Middle frontal gyrus (tissue), 1 donor: ENCODE measurements at regions not wholly inside any gene's neighbourhood (a gene's known extent, or its start where the extent isn't known, plus 50 kb on each side); places are given as distances from the start of the nearest gene placed in this dataset.
A peak's percentile ranks its signal among the peaks of the same experiment; 100 is the strongest.

Experiments used
- DNase-seq: peaks from one replicate; pipeline ENCODE4 v3.0.0-alpha.2; 2015; ENCODE audit warnings: low spot score; ENCODE audit errors: extremely low spot score

DNA sequence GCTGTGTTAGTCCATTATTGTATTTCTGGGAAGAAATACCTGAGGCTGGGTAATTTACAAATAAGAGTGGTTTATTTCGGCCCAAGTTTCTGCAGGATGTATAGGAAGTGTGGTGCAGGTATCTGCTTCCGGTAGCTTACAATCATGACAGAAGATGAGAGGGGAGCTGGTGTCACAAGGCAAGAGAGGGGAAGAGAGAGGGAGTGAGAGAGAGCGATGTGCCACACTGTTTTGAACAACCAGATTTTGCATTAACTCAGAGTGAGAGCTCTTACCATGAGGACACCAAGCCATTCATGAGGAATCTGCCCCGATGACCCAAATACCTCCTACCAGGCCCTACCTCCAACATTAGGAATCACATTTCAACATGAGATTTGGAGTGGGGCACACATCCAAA lies 627.6 kb upstream of the FRG1 start:
- no peak for DNase-seq

DNA sequence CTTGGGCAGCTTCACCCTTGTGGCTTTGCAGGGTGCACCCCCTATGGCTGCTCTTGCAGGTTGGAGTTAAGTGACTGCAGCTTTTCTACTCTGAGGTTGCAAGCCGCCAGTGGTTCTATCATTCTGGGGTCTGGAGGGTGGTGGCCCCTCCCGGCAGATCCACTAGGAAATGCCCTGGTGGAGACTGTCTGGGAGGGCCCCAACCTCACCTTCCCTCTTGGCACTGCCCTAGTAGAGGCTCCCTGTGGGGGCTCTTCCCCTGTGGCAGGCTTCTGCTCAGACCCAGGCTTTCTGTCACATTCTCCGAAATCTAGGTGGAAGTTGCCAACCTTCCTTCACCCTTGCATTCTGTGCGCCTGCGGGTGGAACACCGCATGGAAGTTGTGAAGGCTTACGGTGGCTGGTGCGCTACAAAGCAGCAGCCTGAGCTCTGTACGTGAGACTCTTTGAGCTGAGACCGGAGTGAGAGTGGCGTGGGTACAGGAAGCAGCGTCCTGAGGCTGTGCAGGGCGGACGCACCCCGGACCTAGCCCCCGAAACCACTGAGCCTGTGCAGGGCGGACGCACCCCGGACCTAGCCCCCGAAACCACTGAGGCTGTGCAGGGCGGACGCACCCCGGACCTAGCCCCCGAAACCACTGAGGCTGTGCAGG lies 626.7 kb upstream of the FRG1 start:
- DNase-seq: no peak

DNA sequence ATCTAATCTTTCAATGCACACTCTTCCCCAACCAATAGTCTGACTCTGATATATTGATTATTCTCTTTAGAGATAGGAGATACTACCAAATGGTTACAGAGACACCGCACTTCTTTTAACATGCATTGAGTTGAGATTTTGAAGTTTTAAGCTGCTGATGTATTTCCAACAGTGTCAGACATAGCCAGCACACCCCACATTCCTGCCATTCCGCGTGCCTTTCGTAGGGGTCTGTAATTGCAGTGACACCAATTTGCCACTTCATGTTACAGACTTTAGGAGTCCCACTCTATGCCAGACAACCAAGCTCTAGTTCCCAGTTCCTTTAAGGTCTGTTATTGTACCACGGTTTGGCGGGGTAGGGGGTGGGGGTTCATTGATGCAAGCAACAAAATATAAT lies 618.2 kb upstream of the FRG1 start:
- no peak for DNase-seq

DNA sequence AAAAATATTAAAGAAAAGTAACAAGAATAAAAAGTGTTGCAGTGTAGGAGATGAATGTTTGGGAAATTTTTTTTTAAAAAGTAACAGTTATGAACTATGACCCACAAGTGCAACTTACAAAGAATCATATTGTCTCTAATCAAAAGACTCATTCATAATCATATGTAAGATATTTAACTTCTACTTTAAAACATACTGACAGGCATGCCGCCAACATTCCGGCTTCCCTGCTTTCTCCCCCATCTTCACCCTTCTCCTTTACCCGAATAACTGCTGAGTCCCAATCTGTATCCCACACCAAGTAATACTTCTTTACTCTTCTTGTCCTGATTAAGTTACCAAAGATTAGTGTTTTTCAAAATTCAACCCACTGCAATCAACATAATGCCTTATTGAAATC lies 598.8 kb upstream of the FRG1 start:
- DNase-seq: no peak

DNA sequence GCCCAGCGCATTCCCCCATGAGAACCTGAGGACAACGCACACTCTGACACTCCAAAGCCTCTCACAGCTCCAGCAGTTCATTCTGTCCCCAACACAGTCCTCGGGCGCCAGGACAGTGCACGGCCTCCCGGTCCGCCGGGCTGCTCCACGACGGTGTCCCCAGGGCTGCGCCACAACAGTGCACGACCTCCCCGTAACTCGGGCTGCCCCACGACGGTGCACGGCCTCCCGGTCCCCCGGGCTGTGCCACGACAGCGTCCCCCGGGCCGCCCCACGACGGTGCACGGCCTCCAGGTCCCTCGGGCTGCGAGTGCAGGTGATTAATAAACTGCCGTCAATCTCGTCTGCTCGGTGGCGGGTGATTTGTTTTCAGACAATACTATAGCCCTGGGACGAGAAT lies 585.1 kb upstream of the FRG1 start:
- no peak for DNase-seq

DNA sequence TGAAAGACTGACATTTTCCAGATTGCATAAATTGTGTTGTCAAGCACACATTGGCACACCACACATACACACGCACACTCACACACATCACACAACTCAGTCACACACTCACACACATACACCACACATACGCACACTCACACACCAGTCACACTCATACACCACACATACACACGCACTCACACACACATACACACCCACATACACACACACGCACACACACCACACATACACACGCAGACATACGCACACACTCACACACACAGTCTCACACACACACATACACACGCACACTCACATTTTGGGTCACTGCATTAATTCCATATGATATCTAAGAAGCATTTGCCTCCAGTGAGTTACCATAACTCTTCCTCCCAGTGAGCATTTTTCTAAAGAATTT lies 578.3 kb upstream of the FRG1 start:
- no peak for DNase-seq

DNA sequence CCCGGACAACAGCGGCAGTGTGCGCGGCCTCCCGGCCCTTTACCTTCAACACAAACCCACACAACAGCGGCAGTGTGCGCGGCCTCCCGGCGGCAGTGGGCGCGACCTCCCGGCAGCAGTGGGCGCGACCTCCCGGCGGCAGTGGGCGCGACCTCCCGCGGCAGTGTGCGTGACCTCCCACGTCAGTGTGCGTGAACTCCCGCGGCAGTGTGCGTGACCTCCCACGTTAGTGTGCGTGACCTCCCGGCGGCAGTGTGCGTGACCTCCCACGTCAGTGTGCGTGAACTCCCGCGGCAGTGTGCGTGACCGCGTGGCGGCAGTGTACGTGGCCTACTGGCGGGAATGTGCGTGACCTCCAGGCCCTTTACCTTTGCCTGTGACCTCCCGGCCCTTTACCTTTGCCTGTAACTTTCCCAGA lies 576.6 kb upstream of the FRG1 start:
- no peak for DNase-seq

DNA sequence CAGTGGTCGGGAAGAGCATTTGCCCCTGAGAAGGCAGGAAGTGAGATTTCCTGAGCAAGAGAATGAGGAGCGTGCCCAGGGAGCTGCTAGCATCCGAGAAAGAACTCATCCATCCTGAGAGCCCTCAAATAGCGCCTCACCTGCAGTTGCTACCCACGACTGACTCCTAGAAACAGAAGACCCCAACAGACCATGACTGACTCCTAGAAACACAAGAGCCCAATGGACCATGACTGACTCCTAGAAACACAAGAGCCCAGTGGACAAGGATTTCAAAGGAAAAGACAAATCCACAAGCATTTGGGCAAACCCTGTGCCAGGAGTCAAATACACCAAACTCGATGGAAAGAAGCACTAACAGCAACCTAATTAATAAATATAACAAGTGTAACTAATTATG lies 575.2 kb upstream of the FRG1 start:
- DNase-seq: no peak

DNA sequence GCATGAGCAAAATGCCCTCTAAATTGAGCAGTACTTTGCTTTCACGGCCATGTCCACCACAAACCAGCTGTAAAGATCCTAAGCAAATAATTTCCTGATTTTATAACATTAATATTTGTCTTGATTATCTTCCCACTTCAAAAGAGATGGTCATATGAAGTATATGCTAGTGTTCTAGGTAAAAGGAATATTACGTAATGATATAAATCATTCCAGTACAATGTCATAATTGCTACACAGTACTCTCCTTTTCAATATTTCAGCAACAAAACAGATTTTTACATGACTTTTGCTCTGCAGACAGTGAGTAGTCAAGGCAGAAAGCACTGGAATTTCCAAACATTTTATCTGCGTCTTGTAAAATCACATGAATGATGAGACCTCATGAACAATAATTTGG lies 572.8 kb upstream of the FRG1 start:
- no peak for DNase-seq

DNA sequence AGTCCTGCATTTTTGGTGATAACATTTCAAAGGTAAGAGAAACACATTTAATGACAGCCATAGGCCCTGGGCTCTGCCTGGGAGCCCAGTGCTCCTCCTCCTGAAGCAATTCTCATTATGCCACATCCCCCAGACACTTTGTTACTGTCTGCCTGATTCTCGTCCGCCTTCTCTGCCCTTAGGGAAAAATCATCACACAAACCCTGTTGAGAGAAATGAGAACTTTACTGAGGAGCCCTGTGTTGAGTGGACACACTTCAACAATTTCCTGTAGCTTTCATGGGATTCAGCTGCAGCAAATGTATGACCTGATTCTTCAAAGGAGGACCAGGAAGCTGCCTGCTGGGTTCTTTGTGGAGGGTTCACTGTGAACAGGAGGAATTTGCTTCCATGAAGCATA lies 566.5 kb upstream of the FRG1 start:
- no peak for DNase-seq

DNA sequence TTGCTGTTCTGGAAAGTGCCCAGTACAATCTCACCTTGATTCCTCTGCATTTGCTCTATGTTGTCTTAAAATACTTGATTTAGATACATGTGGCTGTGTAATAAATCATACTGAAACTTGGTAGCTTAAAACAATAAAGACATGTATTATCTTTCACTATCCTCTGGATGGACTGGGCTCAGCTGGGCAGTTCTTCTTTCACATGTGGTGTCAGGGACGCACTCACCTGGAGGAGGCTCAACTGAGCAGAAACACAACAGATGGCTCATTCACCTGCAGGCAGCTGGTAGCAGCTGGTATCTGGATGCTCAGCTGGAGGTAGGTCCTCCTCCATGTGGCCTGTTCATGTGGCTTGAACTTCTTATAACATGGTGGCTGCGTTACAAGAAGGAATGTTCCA lies 563.8 kb upstream of the FRG1 start:
- DNase-seq: no peak

DNA sequence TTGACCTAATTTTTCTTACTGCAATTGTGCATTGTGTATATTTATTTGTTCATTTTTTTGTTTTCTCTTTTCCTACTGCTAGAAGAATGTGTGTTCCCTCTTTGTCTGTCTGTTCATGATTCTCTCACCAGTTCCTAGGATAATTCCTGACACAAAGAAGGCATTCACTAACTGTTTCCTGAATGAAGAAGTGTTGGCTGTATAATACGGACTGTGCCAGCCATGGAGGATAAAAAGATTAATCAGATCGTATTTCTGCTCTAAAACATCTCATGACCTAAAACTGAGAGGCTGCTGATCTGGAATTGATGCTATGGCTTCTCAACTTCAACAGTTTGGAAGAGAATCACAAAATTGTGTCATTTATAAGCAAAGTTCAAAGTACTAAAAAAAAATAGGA lies 563.1 kb upstream of the FRG1 start:
- DNase-seq: no peak

DNA sequence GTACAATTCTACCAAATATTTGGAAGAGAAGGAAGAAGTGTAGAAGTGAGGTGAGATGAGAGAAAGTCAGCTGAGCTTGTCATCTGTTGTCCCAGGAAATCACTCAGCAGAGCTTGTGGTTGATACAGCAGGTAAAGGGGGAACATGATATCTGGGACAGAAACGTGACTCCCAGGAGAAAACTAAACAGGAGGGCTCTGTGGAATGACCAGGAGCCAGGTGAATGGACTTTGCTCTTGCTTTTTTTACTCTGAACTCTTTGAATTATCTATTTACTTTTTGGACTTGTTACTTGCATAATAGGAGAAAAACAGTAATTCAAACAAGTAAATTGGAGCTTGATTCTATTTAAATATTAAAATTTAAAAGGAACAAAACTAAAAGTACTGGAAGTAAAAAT lies 555.6 kb upstream of the FRG1 start:
- DNase-seq: no peak

DNA sequence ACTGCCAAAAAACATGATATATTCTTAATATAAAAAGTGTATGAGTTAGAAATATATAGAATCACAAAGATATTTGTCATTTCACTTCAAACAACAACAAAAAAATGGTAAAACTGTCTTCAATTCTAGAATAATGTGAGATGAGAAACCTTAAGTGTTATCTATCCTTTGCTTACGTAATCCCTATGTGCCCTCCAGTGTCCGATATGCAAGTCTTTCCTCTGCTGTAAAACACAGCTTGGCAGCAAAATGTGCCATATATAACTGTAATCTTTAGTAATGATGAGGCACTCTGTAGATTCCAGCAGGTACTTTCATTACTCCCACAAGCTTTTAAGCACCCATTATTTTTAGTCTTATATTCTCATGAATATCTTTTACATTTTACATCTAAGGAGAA lies 555.1 kb upstream of the FRG1 start:
- DNase-seq: no peak

DNA sequence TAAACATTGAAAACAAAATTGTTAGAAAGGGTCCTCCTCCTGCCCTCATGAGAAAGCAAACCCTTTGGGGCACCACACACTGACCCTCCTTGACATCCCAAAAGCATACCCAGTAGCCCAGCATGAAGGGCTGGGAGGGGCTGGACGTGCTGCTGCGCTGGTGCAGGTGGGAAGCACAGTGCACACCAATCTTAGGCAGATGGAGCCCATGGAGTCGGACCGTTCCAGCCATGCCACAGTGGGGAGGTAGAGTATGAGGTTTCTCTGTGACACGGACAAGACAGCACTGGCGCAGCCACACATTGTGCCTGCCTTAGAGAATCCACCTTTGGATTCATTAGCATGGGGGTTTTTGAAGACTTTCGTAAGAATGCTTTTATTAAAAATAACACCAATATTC lies 544.2 kb upstream of the FRG1 start:
- DNase-seq: no peak

DNA sequence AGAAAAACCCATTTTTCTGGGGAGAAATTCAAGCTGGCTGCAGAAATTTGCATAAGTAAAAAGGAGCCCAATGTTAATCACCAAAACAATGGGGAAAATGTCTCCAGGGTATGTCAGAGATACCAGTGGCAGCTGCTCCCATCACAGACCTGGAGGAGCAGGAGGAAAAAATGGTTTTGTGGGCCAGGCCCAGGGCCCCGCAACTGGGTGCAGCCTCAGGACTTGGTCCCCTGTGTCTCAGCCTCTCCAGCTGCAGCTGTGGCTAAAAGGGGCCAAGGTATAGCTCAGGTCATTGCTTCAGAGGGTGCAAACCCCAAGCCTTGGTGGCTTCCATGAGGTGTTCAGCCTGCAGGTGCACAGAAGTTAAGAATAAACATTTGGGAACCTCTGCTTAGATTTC lies 536.4 kb upstream of the FRG1 start:
- no peak for DNase-seq

DNA sequence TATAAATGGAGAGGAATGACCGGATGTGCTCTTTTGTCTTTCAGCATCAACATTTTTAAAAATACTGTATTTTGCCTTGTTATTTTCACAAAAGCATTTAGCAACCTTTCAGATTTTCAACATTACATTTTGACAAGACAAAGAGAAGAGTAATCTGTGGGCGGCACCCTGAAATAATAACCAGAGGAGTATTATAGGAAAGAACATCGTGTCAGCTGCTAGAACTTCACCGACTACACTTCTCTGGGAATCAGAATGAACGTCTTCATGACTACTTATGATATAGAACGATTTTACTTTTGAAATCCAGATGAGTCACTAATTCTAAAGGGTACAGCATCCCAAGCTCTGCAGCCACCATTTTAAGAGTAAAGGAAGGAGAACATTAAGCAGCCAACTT lies 531.5 kb upstream of the FRG1 start:
- peak; percentile 6 for DNase-seq

DNA sequence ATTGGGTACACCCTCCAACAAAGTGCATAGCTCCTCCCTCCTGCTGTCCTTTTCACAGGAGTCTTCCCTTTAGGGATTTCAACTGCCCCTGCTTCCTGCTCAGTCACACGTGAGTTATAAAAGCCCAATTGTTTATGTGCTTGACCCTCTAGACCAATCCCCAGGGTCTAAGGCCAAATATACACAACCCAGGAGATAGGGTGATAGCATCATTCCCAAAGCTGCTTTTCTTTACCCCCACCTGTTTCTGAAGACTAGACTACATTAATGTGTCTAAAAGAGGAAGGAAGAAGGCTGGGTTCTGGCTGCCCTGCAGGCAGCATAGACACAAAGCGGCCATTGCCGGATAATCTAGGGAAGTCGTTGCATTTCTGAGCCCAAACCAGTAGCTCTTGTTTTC lies 526.7 kb upstream of the FRG1 start:
- no peak for DNase-seq

DNA sequence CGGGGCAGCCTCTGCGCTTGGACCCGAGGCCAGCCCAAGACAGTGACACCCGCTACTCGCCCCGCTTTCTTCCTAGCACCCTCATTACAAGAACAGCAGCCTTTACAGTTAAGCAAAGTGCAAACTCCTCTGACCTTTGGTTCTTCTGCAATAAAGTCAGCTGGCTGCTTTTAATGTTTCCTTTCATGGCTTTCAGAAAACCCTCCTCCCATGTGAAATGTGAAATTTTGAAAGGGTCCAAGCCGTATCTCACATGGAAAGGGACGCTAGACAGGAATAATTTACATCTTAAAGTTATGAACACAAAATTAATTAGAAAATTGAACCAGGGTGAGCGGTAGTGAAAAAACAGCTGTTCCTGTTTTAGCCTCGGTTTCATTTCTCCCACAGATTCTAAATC lies 520.1 kb upstream of the FRG1 start:
- DNase-seq: no peak

DNA sequence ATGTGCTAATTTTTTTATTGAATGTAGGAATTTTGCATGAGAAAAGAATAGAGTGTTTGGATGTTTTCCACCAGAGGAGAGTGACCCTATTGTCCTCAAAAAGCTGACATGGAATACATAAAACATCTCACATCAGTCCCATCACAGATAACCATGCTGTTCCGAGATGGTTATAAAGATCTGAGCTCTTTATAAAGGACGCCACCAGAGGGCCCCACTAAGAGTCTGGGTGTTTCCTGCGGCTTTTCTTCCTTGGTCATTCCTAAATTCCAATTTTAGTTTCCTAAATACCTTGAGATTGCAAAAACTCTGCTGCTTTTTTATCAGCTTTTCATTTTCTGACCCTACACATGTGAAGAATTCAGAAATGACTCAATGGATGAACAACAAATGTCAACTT lies 504.5 kb upstream of the FRG1 start:
- no peak for DNase-seq

DNA sequence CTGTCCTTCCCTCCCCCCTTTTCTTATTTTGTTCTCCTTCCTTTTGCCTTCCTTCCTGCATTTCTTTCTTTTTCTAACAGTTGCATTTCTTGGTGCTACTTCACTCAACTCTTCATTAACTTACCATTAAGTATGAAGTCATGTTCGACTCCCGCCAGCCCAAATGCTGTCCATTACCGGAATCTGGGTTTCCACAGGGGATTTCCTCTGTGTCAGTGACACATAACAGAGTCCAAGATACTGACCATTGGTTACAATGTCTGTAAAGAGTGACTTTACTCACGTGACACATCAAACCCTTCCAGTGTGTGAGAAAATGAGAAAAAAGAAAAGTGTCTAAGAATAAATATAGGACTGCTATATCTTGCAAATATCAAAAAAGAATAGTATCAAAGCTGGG lies 500.0 kb upstream of the FRG1 start:
- DNase-seq: no peak

DNA sequence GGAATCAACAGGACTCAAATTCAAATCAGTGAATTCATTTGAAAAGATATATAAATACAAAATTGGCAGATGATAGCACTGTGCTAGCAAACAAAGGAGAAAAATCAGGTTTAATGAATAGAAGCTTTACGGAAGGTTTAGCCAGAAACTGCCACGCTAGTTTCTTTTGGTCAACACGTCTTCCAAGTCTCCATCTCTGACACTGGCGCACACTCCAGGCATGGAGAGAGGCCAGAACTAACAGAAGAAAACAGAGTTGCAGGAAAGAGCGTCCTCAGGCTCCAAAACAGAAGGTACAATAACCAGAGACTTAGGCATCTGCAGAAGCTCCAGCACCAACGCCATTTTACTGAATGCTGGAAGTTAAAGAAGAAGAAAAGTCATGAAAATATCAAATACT lies 497.3 kb upstream of the FRG1 start:
- DNase-seq: no peak

DNA sequence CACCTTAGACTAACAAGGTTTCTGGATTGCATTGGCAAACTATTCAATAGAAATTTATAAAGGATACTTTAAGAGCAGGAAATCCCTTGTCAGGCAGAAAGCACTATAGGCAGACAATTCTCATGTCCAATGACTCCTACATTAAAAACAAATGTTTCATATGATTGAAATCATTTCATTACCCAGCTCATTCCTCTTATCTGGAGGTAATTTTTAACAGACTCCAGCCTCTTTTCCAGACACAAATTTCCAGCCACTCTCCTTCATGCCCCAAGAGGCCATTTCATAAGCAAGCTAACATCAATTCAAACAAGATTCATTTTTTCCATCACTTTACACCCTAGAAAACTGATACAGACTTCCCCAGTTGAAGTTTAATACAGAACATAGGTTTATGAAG lies 495.1 kb upstream of the FRG1 start:
- DNase-seq: no peak

DNA sequence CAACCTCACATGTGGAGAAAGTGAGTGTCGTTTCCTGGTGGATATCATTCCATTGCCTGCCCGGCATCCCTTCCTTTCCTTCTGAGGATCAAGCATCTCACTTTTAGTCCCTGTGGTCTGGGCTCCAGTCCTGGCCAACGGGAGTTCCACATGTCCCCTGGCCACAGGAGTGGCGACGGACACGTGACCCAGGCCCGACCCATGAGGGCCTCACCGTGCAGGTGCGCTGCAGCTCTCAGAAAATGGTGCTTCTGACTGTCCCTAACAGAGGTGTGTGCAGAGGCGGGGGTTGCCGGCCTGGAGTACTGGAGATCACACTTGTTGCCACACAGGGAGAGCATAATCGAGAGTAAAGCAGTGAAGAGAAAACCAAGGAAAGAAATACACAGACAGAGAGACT lies 476.9 kb upstream of the FRG1 start:
- DNase-seq: no peak
